ENCODE measurements at regions not wholly inside any gene's neighbourhood (a gene's known extent, or its start where the extent isn't known, plus 50 kb on each side); places are given as distances from the start of the nearest gene placed in this dataset.

DNA sequence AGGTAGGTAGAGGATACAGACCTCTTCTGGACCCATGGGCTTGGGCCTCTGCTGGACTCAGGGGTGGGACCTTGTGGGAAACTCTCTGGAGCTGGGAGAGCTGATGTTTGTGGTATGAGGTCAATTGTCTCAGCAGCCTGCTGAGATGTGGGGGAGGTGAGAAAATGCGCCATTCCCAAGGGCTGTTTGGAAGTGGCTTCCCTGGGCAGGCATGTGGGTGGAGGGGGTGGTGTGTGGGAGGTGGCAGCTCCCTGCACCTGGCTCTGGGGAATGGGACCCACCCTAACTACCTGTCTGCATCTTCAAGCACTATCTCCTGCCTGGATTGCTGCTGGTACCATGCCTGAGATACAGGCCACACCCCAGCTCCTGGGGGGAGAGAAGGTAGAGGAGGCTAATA is 97.4 kb upstream of the THY1 start:
- DNase-seq (ENCODE audit: low read depth): no peak

GRCh38 chr11:119519796-119520195 is 96.8 kb upstream of the THY1 start:
- DNase-seq (ENCODE audit: low read depth): no peak

- no peak for DNase-seq (ENCODE audit: low read depth)
Observed at GRCh38 chr11:119518746-119519730, 96.1 kb upstream of the THY1 start.

GRCh38 chr11:119515771-119516400 is 92.9 kb upstream of the THY1 start:
- no peak for DNase-seq (ENCODE audit: low read depth)

- DNase-seq (ENCODE audit: low read depth): no peak
Observed at GRCh38 chr11:119513806-119514170, 90.8 kb upstream of the THY1 start.

- no peak for DNase-seq (ENCODE audit: low read depth)
Observed at GRCh38 chr11:119513131-119513805, 90.3 kb upstream of the THY1 start.

- no peak for DNase-seq (ENCODE audit: low read depth)
Observed at GRCh38 chr11:119512369-119512768, 89.4 kb upstream of the THY1 start.

DNA sequence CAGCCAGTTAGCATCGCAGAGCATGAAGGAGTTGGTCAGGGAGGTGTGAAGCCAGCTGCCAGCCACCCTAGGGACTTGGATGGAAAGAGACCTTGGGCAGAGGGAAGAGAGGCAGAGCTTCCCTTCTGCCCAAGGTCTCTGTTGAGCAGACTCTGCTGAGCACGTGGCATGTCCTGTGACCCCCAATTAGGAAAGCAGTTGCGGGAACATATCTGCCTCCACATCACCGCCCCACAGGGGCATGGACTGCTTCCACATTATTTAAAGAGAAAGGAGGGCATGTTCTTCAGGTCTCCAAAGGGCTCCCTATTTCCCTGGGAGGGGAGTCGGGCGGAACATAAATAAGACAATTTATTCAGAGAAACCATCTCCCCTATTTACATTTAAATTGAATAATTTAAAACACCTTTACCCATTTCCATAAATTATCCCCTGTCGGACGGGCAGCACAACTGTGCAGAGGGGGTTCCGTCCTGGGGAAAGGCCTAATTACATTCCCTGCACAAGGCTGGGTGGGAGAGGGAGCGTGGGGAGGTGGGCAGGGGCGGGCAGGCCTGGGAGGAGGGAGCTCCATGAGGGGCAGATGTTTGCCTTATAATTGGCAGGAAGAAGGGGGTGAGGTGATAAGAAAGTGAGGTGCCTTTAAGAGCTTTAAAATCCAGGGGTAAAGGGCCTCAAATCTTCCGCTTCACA is 88.8 kb upstream of the THY1 start:
- DNase-seq (ENCODE audit: low read depth): no peak

GRCh38 chr11:119509969-119510401 is 87.0 kb upstream of the THY1 start:
- peak; percentile 93 for DNase-seq (ENCODE audit: low read depth)

- peak; percentile 44 for DNase-seq (ENCODE audit: low read depth)
Observed at GRCh38 chr11:119509282-119509841, 86.4 kb upstream of the THY1 start.

- no peak for DNase-seq (ENCODE audit: low read depth)
Observed at GRCh38 chr11:119506436-119506835, 83.5 kb upstream of the THY1 start.

DNA sequence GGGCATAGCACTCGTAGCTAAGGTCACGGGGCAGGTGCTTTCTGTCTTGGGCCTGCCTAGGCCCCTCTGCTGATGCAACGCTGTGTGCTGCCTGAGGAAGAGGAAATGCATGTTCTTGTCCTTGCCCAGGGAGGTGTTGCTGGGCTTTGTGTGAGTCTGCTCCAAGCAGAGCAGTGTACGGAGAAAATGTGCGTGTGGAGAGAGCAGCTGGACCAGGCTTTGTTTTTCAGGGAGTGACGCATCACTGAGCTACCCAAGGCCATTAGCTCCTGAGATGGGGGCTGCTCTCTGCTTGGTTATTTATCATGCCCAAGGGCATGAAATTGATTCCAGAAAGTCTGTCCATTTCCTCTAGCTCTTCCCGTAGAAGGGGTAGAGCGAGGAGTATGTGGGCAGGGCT is 82.9 kb upstream of the THY1 start:
- no peak for DNase-seq (ENCODE audit: low read depth)

DNA sequence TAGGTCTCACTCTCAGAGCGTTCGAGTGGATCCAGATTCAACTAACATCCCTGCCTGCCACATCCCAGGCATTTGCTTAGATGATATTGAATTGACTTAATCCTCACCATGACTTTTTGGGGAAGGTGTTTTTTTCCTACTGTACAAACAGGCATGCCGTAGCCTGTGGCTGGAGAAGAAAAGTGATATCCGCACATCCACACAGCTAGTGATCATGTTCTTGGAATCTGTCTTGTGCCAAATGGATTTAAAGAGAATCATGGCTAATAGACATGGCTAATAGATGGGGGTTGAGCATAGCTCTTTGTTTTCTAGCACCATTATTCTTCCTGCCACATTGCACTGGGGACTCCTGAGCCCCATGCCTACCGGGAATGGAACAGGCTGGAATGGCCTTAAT is 82.1 kb upstream of the THY1 start:
- DNase-seq (ENCODE audit: low read depth): no peak

DNA sequence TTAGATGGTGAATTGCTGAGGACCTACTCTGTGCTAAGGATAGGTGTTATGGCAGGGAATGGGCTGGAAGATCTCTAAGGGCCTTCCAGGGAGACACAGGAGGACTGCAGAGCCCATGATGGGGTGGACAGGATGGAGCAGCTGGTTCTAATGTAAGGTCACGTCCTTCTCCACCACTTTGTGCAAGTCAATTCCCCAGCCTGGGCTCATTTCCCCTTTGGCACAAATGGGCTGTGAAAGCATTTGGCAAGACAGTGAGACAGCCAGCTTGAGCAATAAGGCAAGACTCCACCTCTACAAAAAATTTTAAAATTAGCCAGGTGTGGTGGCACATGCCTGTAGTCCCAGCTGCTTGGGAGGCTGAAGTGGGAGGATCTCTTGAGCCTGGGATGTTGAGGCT is 81.4 kb upstream of the THY1 start:
- no peak for DNase-seq (ENCODE audit: low read depth)

DNA sequence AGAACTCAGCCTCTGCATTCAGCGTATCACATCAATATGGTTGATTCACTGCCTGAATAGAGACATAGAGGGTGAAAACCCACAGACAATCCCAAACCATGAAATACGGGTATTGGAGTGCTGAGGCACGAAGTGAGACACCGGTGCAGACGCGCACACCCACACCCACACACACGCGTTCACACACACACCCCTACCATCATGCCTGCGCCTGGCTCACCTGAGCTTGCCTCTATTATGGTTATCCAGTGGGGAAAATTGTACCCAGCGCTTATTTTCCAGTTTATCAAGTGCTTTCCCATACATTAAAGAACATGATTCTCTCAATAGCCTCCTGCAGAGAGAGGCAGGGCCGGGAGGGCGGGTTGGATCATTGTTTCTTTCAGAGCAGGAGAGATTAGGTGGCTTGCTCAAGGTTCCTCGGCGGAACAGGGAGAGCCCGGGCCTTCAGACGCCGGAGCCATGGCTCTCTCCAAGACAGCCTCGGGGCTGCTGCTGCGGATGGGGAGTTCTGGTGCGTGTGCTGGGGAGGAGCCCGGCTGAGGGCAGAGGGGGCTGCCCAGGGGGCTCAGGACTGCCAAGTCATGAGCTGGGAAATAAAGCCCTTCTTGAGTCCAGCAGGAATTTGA is 78.9 kb upstream of the THY1 start:
- no peak for DNase-seq (ENCODE audit: low read depth)

- no peak for DNase-seq (ENCODE audit: low read depth)
Observed at GRCh38 chr11:119497717-119498116, 74.7 kb upstream of the THY1 start.

- DNase-seq (ENCODE audit: low read depth): no peak
Observed at GRCh38 chr11:119496997-119497396, 74.0 kb upstream of the THY1 start.

DNA sequence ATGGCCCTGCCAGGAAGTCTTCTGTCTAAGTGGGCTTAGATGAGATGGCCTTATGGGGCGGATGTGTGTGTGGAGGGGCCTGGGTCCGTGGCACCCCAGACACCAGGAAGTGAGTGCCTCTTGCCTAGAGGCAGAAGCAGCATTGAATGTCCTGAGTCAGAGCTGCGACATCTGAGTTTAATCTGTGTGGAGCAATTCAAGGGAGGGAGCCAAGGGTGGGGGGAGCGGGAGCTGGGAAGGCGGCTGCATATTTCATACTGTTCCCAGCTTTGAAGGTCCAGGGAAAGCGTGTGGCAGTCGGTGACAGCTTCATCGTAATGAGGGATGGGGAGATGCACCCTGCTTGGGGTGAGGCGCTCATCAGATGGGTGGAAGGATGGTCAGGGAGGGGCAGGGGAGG is 73.5 kb upstream of the THY1 start:
- DNase-seq (ENCODE audit: low read depth): no peak

GRCh38 chr11:119493712-119494111 is 70.7 kb upstream of the THY1 start:
- DNase-seq (ENCODE audit: low read depth): no peak

DNA sequence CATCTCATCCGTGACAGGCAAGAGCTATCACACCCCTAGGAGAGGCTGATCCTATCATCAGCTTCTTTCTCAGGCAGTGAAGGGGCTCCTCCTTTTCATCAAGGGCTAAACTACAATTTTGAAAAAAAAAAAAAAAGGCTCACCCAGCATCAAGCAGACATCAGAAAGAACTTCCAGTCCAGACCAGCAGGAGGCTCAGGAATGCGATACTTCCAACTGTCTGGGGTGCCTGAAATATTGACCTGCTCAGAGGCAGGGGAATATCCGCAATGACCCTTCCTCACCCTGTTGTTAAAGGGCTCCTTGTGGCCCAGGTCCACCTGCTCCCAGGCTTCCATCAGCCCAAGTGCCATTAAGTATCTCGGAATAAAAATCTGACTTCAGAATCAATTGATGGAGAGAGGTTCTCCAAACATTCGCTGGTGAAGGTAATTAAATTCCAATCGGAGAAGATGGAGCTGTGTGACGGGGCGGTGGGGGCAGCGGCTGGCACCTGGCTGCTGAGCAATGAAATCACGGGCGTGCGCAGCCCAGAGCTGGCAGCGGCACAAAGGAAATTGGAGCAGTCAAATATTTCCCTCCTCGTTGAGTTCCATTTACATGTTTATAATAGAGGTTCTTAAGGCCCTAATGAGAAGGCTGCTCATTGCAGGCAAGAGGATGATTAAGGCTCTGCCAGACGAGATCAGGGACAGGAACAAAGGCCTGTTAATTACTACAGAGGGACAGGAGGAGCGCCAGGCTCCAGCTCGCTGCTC is 69.0 kb upstream of the THY1 start:
- no peak for DNase-seq (ENCODE audit: low read depth)
